MG63 (cell line): ENCODE measurements at regions not wholly inside any gene's neighbourhood (a gene's known extent, or its start where the extent isn't known, plus 50 kb on each side); places are given as distances from the start of the nearest gene placed in this dataset.
"Not testable (repeated sequence)": the region's sequence is repeated elsewhere in the genome, so short reads cannot be mapped to it uniquely, and the experiment has no call there.

Experiments used
- DNase-seq: peaks from one replicate; pipeline ENCODE4 v3.0.0-alpha.2; 2020
- H3K27me3 ChIP-seq: fragments of 250-450 bp; sonication (Bioruptor Pico); 2 replicates; pipeline ENCODE4 v1.5.1; 2020; ENCODE audit warnings: mild to moderate bottlenecking, moderate library complexity
- H3K36me3 ChIP-seq: fragments of 250-450 bp; sonication (Bioruptor Pico); 2 replicates; pipeline ENCODE4 v1.5.1; 2020; ENCODE audit warnings: mild to moderate bottlenecking, moderate library complexity
- H3K4me3 ChIP-seq: fragments of 250-450 bp; sonication (Bioruptor Pico); 2 replicates; pipeline ENCODE4 v1.5.1; 2020; ENCODE audit warnings: mild to moderate bottlenecking, moderate library complexity
- H3K9me3 ChIP-seq: fragments of 250-450 bp; sonication (Bioruptor Pico); 2 replicates; pipeline ENCODE4 v1.5.1; 2020; ENCODE audit warnings: mild to moderate bottlenecking, moderate library complexity

GRCh38 chr6:19999319-20000191 lies 162.4 kb downstream of the ID4 start:
- H3K4me3 ChIP-seq: no peak overlapping the region
- DNase-seq: peak; percentile 30
- no peaks in the 10 kb centered on the region for H3K36me3 ChIP-seq
- H3K27me3 ChIP-seq: no peaks in the 10 kb centered on the region
- H3K9me3 ChIP-seq: no peaks in the 10 kb centered on the region

- DNase-seq: no peak
- Histone ChIP-seq H3K4me3 (no peak overlapping the region), H3K36me3 (no peaks in the 10 kb centered on the region)
Observed at GRCh38 chr6:20001286-20001685, 164.1 kb downstream of the ID4 start.

GRCh38 chr6:20006037-20006436 lies 168.9 kb downstream of the ID4 start:
- H3K4me3 ChIP-seq: no peak overlapping the region
- H3K36me3 ChIP-seq: no peaks in the 10 kb centered on the region
- H3K9me3 ChIP-seq: no peaks in the 10 kb centered on the region
- no peaks in the 10 kb centered on the region for H3K27me3 ChIP-seq
- no peak for DNase-seq

More at GRCh38 chr6:20001286-20001685, 164.1 kb downstream of the ID4 start:
- Histone ChIP-seq H3K27me3 (no peaks in the 10 kb centered on the region), H3K9me3 (no peaks in the 10 kb centered on the region)

GRCh38 chr6:20008131-20008530 lies 171.0 kb downstream of the ID4 start:
- Histone ChIP-seq H3K36me3 (no peaks in the 10 kb centered on the region), H3K4me3 (no peak overlapping the region), H3K27me3 (no peaks in the 10 kb centered on the region), H3K9me3 (no peaks in the 10 kb centered on the region)
- DNase-seq: no peak

- H3K27me3 ChIP-seq: no peaks in the 10 kb centered on the region
- no peaks in the 10 kb centered on the region for H3K9me3 ChIP-seq
- H3K4me3 ChIP-seq: no peak overlapping the region
- no peaks in the 10 kb centered on the region for H3K36me3 ChIP-seq
- DNase-seq: no peak
Observed at GRCh38 chr6:20013066-20013861, 176.1 kb downstream of the ID4 start.

GRCh38 chr6:20014508-20014907 lies 177.3 kb downstream of the ID4 start:
- Histone ChIP-seq H3K36me3 (no peaks in the 10 kb centered on the region), H3K27me3 (no peaks in the 10 kb centered on the region), H3K4me3 (no peak overlapping the region), H3K9me3 (no peaks in the 10 kb centered on the region)
- no peak for DNase-seq

- H3K9me3 ChIP-seq: no peaks in the 10 kb centered on the region
- H3K27me3 ChIP-seq: no peaks in the 10 kb centered on the region
- DNase-seq: no peak
- no peaks in the 10 kb centered on the region for H3K36me3 ChIP-seq
- H3K4me3 ChIP-seq: no peak overlapping the region
Observed at GRCh38 chr6:20020526-20020925, 183.4 kb downstream of the ID4 start.

- Histone ChIP-seq H3K27me3 (no peaks in the 10 kb centered on the region), H3K4me3 (no peak overlapping the region), H3K36me3 (no peaks in the 10 kb centered on the region), H3K9me3 (no peaks in the 10 kb centered on the region)
- DNase-seq: no peak
Observed at GRCh38 chr6:20021795-20022194, 184.6 kb downstream of the ID4 start.

GRCh38 chr6:20023549-20024315 lies 186.6 kb downstream of the ID4 start:
- not testable (repeated sequence) for DNase-seq, H3K4me3 ChIP-seq, H3K36me3 ChIP-seq, H3K9me3 ChIP-seq, H3K27me3 ChIP-seq

- Histone ChIP-seq H3K36me3 (no peaks in the 10 kb centered on the region), H3K9me3 (no peaks in the 10 kb centered on the region), H3K27me3 (no peaks in the 10 kb centered on the region), H3K4me3 (no peak overlapping the region)
- no peak for DNase-seq
Observed at GRCh38 chr6:20024316-20024673, 187.1 kb downstream of the ID4 start.

- H3K9me3 ChIP-seq: no peaks in the 10 kb centered on the region
- H3K4me3 ChIP-seq: no peak overlapping the region
- no peak for DNase-seq
- H3K36me3 ChIP-seq: no peaks in the 10 kb centered on the region
- no peaks in the 10 kb centered on the region for H3K27me3 ChIP-seq
Observed at GRCh38 chr6:20024978-20025377, 187.3 kb downstream of the MBOAT1 start.

GRCh38 chr6:20025681-20026080 lies 186.6 kb downstream of the MBOAT1 start:
- no peak for DNase-seq
- no peaks in the 10 kb centered on the region for H3K36me3 ChIP-seq
- no peak overlapping the region for H3K4me3 ChIP-seq
- no peaks in the 10 kb centered on the region for H3K27me3 ChIP-seq
- no peaks in the 10 kb centered on the region for H3K9me3 ChIP-seq

GRCh38 chr6:20028143-20028542 lies 184.1 kb downstream of the MBOAT1 start:
- Histone ChIP-seq H3K4me3 (no peak overlapping the region), H3K9me3 (no peaks in the 10 kb centered on the region), H3K27me3 (no peaks in the 10 kb centered on the region), H3K36me3 (no peaks in the 10 kb centered on the region)
- no peak for DNase-seq

GRCh38 chr6:20028562-20028961 lies 183.7 kb downstream of the MBOAT1 start:
- DNase-seq: no peak
- no peaks in the 10 kb centered on the region for H3K36me3 ChIP-seq
- no peak overlapping the region for H3K4me3 ChIP-seq
- H3K9me3 ChIP-seq: no peaks in the 10 kb centered on the region
- H3K27me3 ChIP-seq: no peaks in the 10 kb centered on the region

- no peaks in the 10 kb centered on the region for H3K27me3 ChIP-seq
- H3K9me3 ChIP-seq: no peaks in the 10 kb centered on the region
- H3K4me3 ChIP-seq: no peak overlapping the region
- no peaks in the 10 kb centered on the region for H3K36me3 ChIP-seq
- DNase-seq: no peak
Observed at GRCh38 chr6:20029979-20030378, 182.3 kb downstream of the MBOAT1 start.

- Histone ChIP-seq H3K9me3 (no peaks in the 10 kb centered on the region), H3K27me3 (no peaks in the 10 kb centered on the region), H3K36me3 (no peaks in the 10 kb centered on the region), H3K4me3 (no peak overlapping the region)
- DNase-seq: no peak
Observed at GRCh38 chr6:20031342-20031741, 180.9 kb downstream of the MBOAT1 start.
